HEK293 (cell line): ENCODE measurements at regions not wholly inside any gene's neighbourhood (a gene's known extent, or its start where the extent isn't known, plus 50 kb on each side); places are given as distances from the start of the nearest gene placed in this dataset.

ENCODE experiments used
- CTCF ChIA-PET: fragments of 350-600 bp; formaldehyde crosslinking; extraction: SDS; loops from one replicate; lab custom pipeline; 2021; ENCODE audit warnings: antibody characterized with exemption; lab: Yijun Ruan, JAX
- POLR2A ChIA-PET: fragments of 300-600 bp; formaldehyde crosslinking; extraction: SDS; loops from one replicate; lab custom pipeline; 2020; ENCODE audit warnings: antibody characterized with exemption, inconsistent platforms; lab: Yijun Ruan, JAX
- H3K27ac ChIP-seq: fragments of 200-500 bp; sonication (Bioruptor generic); 2 replicates; pipeline ENCODE4 v1.5.1; 2014; ENCODE audit warnings: low read depth, low read length, control low read depth, inconsistent platforms; ENCODE audit errors: extremely low read depth
- H3K36me3 ChIP-seq, 2 experiments: fragments of 200-500 bp in 1 of 2; sonication (Bioruptor generic) in 1 of 2; 1 replicate in 1 of 2; 2 replicates in 1 of 2; pipeline ENCODE4 v1.5.1; 2014 to 2017; ENCODE audit warnings: inconsistent platforms in 2 of 2, low read length in 2 of 2; ENCODE audit not compliant: control insufficient read depth in 2 of 2, insufficient read depth in 1 of 2
- H3K4me1 ChIP-seq: fragments of 200-500 bp; sonication (Bioruptor generic); 2 replicates; pipeline ENCODE4 v1.5.1; 2014; ENCODE audit warnings: mild to moderate bottlenecking, low read length, inconsistent platforms; ENCODE audit not compliant: control insufficient read depth, insufficient read depth
- H3K4me3 ChIP-seq: 2 replicates; pipeline ENCODE4 v1.5.1; 2011; ENCODE audit warnings: low read depth, mild to moderate bottlenecking, control low read depth, low read length, moderate library complexity
- H3K9me3 ChIP-seq: fragments of 200-500 bp; sonication (Bioruptor generic); 2 replicates; pipeline ENCODE4 v1.5.1; 2014; ENCODE audit warnings: low read depth, low read length, inconsistent platforms; ENCODE audit not compliant: control insufficient read depth, insufficient read depth
- GLI2 ChIP-seq: fragments of 450-650 bp; formaldehyde crosslinking; IDR thresholded peaks from 2 replicates; pipeline ENCODE4; 2017; ENCODE audit warnings: missing biosample characterization, missing genetic modification characterization, low read depth, borderline replicate concordance
- HOXD13 ChIP-seq: sonication (generic); formaldehyde crosslinking; IDR thresholded peaks from 2 replicates; pipeline ENCODE4 v1.8.0; 2022; ENCODE audit warnings: missing genetic modification reagents, borderline replicate concordance
- KLF16 ChIP-seq: fragments of 450-650 bp; formaldehyde crosslinking; IDR thresholded peaks from 2 replicates; pipeline ENCODE4 v1.5.1; 2017; ENCODE audit warnings: missing biosample characterization, missing genetic modification characterization
- PRDM4 ChIP-seq: fragments of 450-650 bp; formaldehyde crosslinking; IDR thresholded peaks from 2 replicates; pipeline ENCODE4 v1.5.1; 2017; ENCODE audit warnings: missing biosample characterization, missing genetic modification characterization
- REPIN1 ChIP-seq: fragments of 450-650 bp; formaldehyde crosslinking; IDR thresholded peaks from 2 replicates; pipeline ENCODE4 v1.5.1; 2017; ENCODE audit warnings: missing biosample characterization, missing genetic modification characterization, low read depth
- ZBTB8A ChIP-seq: fragments of 450-650 bp; formaldehyde crosslinking; IDR thresholded peaks from 2 replicates; pipeline ENCODE4 v1.5.1; 2016; ENCODE audit warnings: missing biosample characterization, missing genetic modification characterization
- ZFHX2 ChIP-seq: fragments of 450-650 bp; formaldehyde crosslinking; conservative IDR thresholded peaks from 2 replicates; pipeline ENCODE4 v1.5.1; 2016; ENCODE audit warnings: missing biosample characterization, missing genetic modification characterization
- ZNF211 ChIP-seq: fragments of 450-650 bp; formaldehyde crosslinking; IDR thresholded peaks from 2 replicates; pipeline ENCODE4 v1.5.1; 2016; ENCODE audit warnings: low read depth, missing biosample characterization, missing genetic modification characterization
- ZNF223 ChIP-seq: fragments of 450-650 bp; formaldehyde crosslinking; IDR thresholded peaks from 2 replicates; pipeline ENCODE4 v1.5.1; 2016; ENCODE audit warnings: missing biosample characterization, missing genetic modification characterization
- ZNF23 ChIP-seq: fragments of 450-650 bp; formaldehyde crosslinking; IDR thresholded peaks from 2 replicates; pipeline ENCODE4 v1.5.1; 2016; ENCODE audit warnings: missing biosample characterization, missing genetic modification characterization, borderline replicate concordance
- ZNF335 ChIP-seq: fragments of 450-650 bp; formaldehyde crosslinking; conservative IDR thresholded peaks from 2 replicates; pipeline ENCODE4 v1.5.1; 2016; ENCODE audit warnings: missing biosample characterization, missing genetic modification characterization
- ZNF544 ChIP-seq: fragments of 450-650 bp; formaldehyde crosslinking; IDR thresholded peaks from 2 replicates; pipeline ENCODE4 v1.5.0; 2017; ENCODE audit warnings: missing biosample characterization, missing genetic modification characterization
- ZNF549 ChIP-seq: fragments of 450-650 bp; IDR thresholded peaks from 2 replicates; pipeline ENCODE4 v1.5.1; 2018; ENCODE audit warnings: missing biosample characterization, missing genetic modification characterization, mild to moderate bottlenecking, inconsistent platforms, moderate library complexity
- ZNF596 ChIP-seq: fragments of 450-650 bp; IDR thresholded peaks from 2 replicates; pipeline ENCODE4 v1.5.0; 2018; ENCODE audit warnings: missing biosample characterization, mild to moderate bottlenecking, missing genetic modification characterization, moderate library complexity
- ZNF624 ChIP-seq: fragments of 450-650 bp; formaldehyde crosslinking; IDR thresholded peaks from 2 replicates; pipeline ENCODE4 v1.5.1; 2017; ENCODE audit warnings: missing biosample characterization, missing genetic modification characterization
- ZNF792 ChIP-seq: fragments of 450-650 bp; formaldehyde crosslinking; IDR thresholded peaks from 2 replicates; pipeline ENCODE4 v1.5.1; 2016; ENCODE audit warnings: missing biosample characterization, missing genetic modification characterization
- TF ChIP-seq, protein P1 (sequence below): fragments of 450-650 bp; formaldehyde crosslinking; IDR thresholded peaks from 2 replicates; pipeline ENCODE4 v1.5.1; 2016; ENCODE audit warnings: missing biosample characterization, missing genetic modification characterization
- TF ChIP-seq, protein P2 (sequence below): fragments of 450-650 bp; formaldehyde crosslinking; IDR thresholded peaks from 2 replicates; pipeline ENCODE4 v1.5.1; 2016; ENCODE audit warnings: missing biosample characterization, missing genetic modification characterization, borderline replicate concordance

DNA sequence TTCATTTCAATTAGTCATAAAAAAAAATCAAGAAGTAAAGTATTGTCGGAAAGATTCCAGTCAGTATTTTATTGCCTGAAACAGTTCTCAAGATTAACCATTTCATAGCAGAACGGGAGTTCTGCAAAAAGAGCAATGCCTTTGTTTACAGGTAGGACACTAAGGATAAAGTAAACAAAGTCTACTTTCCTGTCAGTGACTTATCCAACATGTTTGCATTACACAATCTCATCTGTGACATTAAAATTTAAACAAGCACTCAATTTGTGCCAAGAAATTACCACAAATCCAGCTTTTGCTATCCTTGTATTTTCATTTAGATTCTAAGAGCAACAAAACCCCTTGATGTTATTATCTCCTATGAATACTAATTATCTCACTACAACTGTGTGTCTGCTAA lies 306.5 kb upstream of the LDB2 start (continued):
- TF ChIP-seq KLF16 (tag by site-specific recombination) = no peak
- no peak for TF ChIP-seq ZNF223 (tag by site-specific recombination)
- TF ChIP-seq ZBTB8A (tag by site-specific recombination) = no peak
- TF ChIP-seq ZFHX2 (tag by site-specific recombination) = no peak
- no peak for TF ChIP-seq ZNF596
- TF ChIP-seq ZNF549 = no peak
- TF ChIP-seq ZNF211 (tag by site-specific recombination) = no peak

- Histone ChIP-seq H3K4me1 (no peaks in the 10 kb centered on the region), H3K4me3 (no peak overlapping the region), H3K27ac (no peak overlapping the region), H3K9me3 (no peaks in the 10 kb centered on the region), H3K36me3 (no peaks in the 10 kb centered on the region)
- CTCF ChIA-PET = no interaction called here
- TF ChIP-seq PRDM4 (tag by site-specific recombination) (no peak), ZNF335 (tag by site-specific recombination) (no peak), ZNF624 (no peak), HOXD13 (CRISPR knock-in tag) (no peak), GLI2 (tag by site-specific recombination) (no peak), ZNF792 (tag by site-specific recombination) (no peak), REPIN1 (tag by site-specific recombination) (no peak), ZNF23 (tag by site-specific recombination) (no peak), ZNF544 (tag by site-specific recombination) (no peak)
- TF ChIP-seq, protein P1, sequence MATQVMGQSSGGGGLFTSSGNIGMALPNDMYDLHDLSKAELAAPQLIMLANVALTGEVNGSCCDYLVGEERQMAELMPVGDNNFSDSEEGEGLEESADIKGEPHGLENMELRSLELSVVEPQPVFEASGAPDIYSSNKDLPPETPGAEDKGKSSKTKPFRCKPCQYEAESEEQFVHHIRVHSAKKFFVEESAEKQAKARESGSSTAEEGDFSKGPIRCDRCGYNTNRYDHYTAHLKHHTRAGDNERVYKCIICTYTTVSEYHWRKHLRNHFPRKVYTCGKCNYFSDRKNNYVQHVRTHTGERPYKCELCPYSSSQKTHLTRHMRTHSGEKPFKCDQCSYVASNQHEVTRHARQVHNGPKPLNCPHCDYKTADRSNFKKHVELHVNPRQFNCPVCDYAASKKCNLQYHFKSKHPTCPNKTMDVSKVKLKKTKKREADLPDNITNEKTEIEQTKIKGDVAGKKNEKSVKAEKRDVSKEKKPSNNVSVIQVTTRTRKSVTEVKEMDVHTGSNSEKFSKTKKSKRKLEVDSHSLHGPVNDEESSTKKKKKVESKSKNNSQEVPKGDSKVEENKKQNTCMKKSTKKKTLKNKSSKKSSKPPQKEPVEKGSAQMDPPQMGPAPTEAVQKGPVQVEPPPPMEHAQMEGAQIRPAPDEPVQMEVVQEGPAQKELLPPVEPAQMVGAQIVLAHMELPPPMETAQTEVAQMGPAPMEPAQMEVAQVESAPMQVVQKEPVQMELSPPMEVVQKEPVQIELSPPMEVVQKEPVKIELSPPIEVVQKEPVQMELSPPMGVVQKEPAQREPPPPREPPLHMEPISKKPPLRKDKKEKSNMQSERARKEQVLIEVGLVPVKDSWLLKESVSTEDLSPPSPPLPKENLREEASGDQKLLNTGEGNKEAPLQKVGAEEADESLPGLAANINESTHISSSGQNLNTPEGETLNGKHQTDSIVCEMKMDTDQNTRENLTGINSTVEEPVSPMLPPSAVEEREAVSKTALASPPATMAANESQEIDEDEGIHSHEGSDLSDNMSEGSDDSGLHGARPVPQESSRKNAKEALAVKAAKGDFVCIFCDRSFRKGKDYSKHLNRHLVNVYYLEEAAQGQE (tag by site-specific recombination) = no peak
- TF ChIP-seq, protein P2, sequence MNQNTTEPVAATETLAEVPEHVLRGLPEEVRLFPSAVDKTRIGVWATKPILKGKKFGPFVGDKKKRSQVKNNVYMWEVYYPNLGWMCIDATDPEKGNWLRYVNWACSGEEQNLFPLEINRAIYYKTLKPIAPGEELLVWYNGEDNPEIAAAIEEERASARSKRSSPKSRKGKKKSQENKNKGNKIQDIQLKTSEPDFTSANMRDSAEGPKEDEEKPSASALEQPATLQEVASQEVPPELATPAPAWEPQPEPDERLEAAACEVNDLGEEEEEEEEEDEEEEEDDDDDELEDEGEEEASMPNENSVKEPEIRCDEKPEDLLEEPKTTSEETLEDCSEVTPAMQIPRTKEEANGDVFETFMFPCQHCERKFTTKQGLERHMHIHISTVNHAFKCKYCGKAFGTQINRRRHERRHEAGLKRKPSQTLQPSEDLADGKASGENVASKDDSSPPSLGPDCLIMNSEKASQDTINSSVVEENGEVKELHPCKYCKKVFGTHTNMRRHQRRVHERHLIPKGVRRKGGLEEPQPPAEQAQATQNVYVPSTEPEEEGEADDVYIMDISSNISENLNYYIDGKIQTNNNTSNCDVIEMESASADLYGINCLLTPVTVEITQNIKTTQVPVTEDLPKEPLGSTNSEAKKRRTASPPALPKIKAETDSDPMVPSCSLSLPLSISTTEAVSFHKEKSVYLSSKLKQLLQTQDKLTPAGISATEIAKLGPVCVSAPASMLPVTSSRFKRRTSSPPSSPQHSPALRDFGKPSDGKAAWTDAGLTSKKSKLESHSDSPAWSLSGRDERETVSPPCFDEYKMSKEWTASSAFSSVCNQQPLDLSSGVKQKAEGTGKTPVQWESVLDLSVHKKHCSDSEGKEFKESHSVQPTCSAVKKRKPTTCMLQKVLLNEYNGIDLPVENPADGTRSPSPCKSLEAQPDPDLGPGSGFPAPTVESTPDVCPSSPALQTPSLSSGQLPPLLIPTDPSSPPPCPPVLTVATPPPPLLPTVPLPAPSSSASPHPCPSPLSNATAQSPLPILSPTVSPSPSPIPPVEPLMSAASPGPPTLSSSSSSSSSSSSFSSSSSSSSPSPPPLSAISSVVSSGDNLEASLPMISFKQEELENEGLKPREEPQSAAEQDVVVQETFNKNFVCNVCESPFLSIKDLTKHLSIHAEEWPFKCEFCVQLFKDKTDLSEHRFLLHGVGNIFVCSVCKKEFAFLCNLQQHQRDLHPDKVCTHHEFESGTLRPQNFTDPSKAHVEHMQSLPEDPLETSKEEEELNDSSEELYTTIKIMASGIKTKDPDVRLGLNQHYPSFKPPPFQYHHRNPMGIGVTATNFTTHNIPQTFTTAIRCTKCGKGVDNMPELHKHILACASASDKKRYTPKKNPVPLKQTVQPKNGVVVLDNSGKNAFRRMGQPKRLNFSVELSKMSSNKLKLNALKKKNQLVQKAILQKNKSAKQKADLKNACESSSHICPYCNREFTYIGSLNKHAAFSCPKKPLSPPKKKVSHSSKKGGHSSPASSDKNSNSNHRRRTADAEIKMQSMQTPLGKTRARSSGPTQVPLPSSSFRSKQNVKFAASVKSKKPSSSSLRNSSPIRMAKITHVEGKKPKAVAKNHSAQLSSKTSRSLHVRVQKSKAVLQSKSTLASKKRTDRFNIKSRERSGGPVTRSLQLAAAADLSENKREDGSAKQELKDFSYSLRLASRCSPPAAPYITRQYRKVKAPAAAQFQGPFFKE (tag by site-specific recombination) = no peak
- POLR2A ChIA-PET = no interaction called here
Observed at GRCh38 chr4:17203797-17204196, 305.4 kb upstream of the LDB2 start.
